BJ (cell line): ENCODE measurements at regions not wholly inside any gene's neighbourhood (a gene's known extent, or its start where the extent isn't known, plus 50 kb on each side); places are given as distances from the start of the nearest gene placed in this dataset.
A peak's percentile ranks its signal among the peaks of the same experiment; 100 is the strongest.

Experiments used
- CTCF ChIA-PET: fragments of 350-600 bp; formaldehyde crosslinking; extraction: SDS; loops from one replicate; lab custom pipeline; 2021; ENCODE audit warnings: antibody characterized with exemption, inconsistent platforms; lab: Yijun Ruan, JAX
- POLR2A ChIA-PET: fragments of 300-600 bp; sonication (Branson Sonifier 250); formaldehyde crosslinking; extraction: SDS; loops from one replicate; lab custom pipeline; 2021; ENCODE audit warnings: antibody characterized with exemption; lab: Charles Lee
- DNase-seq: peaks from one replicate; pipeline ENCODE4 v3.0.0-alpha.2; 2011; ENCODE audit warnings: low read depth
- H3K27me3 ChIP-seq: 2 replicates; pipeline ENCODE4 v1.6.0; 2011; ENCODE audit warnings: low read length; ENCODE audit not compliant: control insufficient read depth, insufficient read depth
- H3K36me3 ChIP-seq: 2 replicates; pipeline ENCODE4 v1.5.1; 2011; ENCODE audit warnings: low read length; ENCODE audit not compliant: control insufficient read depth, insufficient read depth
- H3K4me3 ChIP-seq: 2 replicates; pipeline ENCODE4 v1.5.1; 2011; ENCODE audit warnings: low read depth, mild to moderate bottlenecking, control low read depth, low read length
- CTCF ChIP-seq: IDR thresholded peaks from 2 replicates; pipeline ENCODE4 v1.5.1; 2011; ENCODE audit warnings: low read depth, mild to moderate bottlenecking, control low read depth, inconsistent platforms, low read length, moderate library complexity; ENCODE audit not compliant: insufficient read depth

GRCh38 chr3:31193871-31194270, 299.4 kb upstream of the GADL1 start:
- POLR2A ChIA-PET = no interaction called here
- CTCF ChIA-PET = no interaction called here
- H3K27me3 ChIP-seq = no peaks in the 10 kb centered on the region; the same call in 1 of the 2 replicates
- TF ChIP-seq CTCF = no peak
- H3K4me3 ChIP-seq = no peak overlapping the region
- no peaks in the 10 kb centered on the region for H3K36me3 ChIP-seq
- DNase-seq = no peak

DNA sequence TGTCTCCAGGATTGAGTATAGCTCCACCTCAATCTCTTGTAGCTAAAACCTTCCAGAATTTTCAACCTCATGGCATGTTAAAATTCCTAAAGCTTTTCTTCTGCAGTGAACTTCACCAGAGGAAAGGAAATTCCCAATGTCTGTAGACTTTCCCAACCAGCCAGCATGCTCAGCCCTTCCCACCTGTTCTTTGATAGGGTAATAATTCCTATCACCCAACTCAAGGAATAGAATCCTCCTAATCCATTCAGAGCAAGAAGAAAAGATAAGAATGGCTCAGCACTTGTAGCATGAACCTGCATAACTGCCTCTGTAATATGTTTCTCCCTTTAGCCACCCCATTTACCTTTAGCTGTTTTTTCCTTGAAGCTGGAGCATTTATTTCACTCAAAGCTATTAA, 301.8 kb upstream of the GADL1 start:
- ChIA-PET POLR2A (interaction anchor here (0.7 kb wide), 1 partner anchor 448 kb away, joined by 3 read pairs; no protein-coding TSS in a partner anchor), CTCF (interaction anchor here (0.7 to 1.4 kb wide), 3 partner anchors 9 to 33 kb away, joined by 3 read pairs; no protein-coding TSS in a partner anchor)
- Histone ChIP-seq H3K36me3 (no peaks in the 10 kb centered on the region), H3K27me3 (no peaks in the 10 kb centered on the region; the same call in 1 of the 2 replicates), H3K4me3 (no peak overlapping the region)
- TF ChIP-seq CTCF = no peak
- DNase-seq = no peak

DNA sequence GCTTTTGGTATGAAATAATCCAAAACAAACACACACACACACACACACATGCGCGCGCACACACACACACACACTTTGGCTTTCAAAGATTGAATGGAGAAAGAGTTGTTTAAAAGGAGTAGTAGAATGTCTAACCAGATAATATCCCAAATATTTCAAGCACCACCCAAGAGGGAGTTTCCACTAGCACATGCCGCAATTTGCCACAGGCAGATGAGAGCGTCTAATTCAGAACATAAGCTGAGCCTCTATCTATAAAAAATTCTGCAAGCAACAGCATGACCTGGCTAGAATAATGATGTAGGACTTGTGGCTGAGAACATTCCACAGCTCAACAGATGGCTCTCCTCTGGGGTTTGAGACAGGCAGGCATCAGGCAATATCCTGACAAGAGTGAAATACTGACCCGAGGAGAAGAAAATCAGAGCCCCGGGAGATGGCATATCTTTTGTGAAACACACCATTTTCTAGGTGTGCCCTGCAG, 302.5 kb upstream of the GADL1 start:
- CTCF ChIA-PET = interaction anchor here (0.7 to 1.4 kb wide), 2 partner anchors 22 to 32 kb away, joined by 3 read pairs; no protein-coding TSS in a partner anchor
- no peak overlapping the region for H3K4me3 ChIP-seq

GRCh38 chr3:31197941-31198340, 303.5 kb upstream of the GADL1 start:
- CTCF ChIA-PET = interaction anchor here (1.4 kb wide), 1 partner anchor 21 kb away, joined by 3 read pairs; no protein-coding TSS in a partner anchor
- TF ChIP-seq CTCF = no peak
- no peak overlapping the region for H3K4me3 ChIP-seq
- H3K27me3 ChIP-seq = no peaks in the 10 kb centered on the region
- POLR2A ChIA-PET = no interaction called here
- DNase-seq = no peak
- H3K36me3 ChIP-seq = no peaks in the 10 kb centered on the region

More for the DNA sequence above, 302.5 kb upstream of the GADL1 start:
- TF ChIP-seq CTCF = no peak
- POLR2A ChIA-PET = interaction anchor here (0.7 to 0.9 kb wide), 2 partner anchors 38 to 447 kb away, joined by 3 to 4 read pairs; no protein-coding TSS in a partner anchor
- no peaks in the 10 kb centered on the region for H3K27me3 ChIP-seq
- DNase-seq = peak; percentile 97
- H3K36me3 ChIP-seq = no peaks in the 10 kb centered on the region

DNA sequence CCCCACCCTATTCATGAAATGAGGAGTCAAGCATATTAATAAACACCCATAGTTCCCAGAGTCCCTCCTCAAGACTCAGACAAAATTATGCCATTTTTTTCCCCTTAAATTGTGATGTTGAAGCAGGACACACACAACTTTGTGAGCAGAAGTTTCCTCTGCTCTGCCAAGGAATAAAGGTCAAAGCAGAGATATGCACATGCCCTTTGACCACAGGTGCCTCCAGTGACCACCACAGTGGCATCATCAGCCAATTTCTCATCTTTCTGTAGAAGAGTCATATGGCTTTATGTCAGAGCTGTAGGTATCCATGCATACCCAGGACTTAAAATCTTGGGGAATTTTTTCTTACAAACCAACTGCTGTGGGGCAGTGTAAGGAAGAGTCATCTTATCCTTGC, 304.4 kb upstream of the GADL1 start:
- no peak for DNase-seq
- ChIA-PET CTCF (interaction anchor here (1.1 kb wide), 1 partner anchor 13 kb away, joined by 3 read pairs; no protein-coding TSS in a partner anchor), POLR2A (no interaction called here)
- Histone ChIP-seq H3K36me3 (no peaks in the 10 kb centered on the region), H3K27me3 (no peaks in the 10 kb centered on the region), H3K4me3 (no peak overlapping the region)
- no peak for TF ChIP-seq CTCF
